Subcutaneous abdominal adipose tissue (tissue), 5 donors: ENCODE measurements at regions not wholly inside any gene's neighbourhood (a gene's known extent, or its start where the extent isn't known, plus 50 kb on each side); places are given as distances from the start of the nearest gene placed in this dataset.

Experiments
- H3K27ac ChIP-seq: one replicate; pipeline ENCODE4 v1.7.0; 2013; ENCODE audit warnings: low read depth, mild to moderate bottlenecking, inconsistent platforms, low read length, moderate library complexity
- H3K27me3 ChIP-seq, 5 donors: one replicate each; pipeline ENCODE4 v1.7.0; 2013; ENCODE audit warnings: low read length in 5 of 5, inconsistent platforms in 1 of 5; ENCODE audit not compliant: control insufficient read depth in 5 of 5, insufficient read depth in 4 of 5
- H3K36me3 ChIP-seq, 5 donors: one replicate each; pipeline ENCODE4 v1.7.0; 2013; ENCODE audit warnings: low read length in 5 of 5; ENCODE audit not compliant: control insufficient read depth in 5 of 5, insufficient read depth in 5 of 5
- H3K4me1 ChIP-seq, 5 donors: one replicate each; pipeline ENCODE4 v1.7.0; 2013; ENCODE audit warnings: low read length in 5 of 5, mild to moderate bottlenecking in 3 of 5, moderate library complexity in 1 of 5; ENCODE audit not compliant: control insufficient read depth in 5 of 5, insufficient read depth in 5 of 5
- H3K4me3 ChIP-seq, 5 donors: one replicate each; pipeline ENCODE4 v1.7.0; 2013; ENCODE audit warnings: low read length in 5 of 5, low read depth in 1 of 5
- H3K9ac ChIP-seq, 5 donors: one replicate each; pipeline ENCODE4 v1.7.0; 2013; ENCODE audit warnings: low read length in 5 of 5, mild to moderate bottlenecking in 4 of 5, moderate library complexity in 3 of 5
- H3K9me3 ChIP-seq, 5 donors: one replicate each; pipeline ENCODE4 v1.7.0; 2013; ENCODE audit warnings: low read length in 5 of 5; ENCODE audit not compliant: control insufficient read depth in 5 of 5
- donor health status: healthy.
- donor health status: healthy.
- donor health status: healthy.
- donor health status: healthy.
- donor health status: healthy.

- H3K9ac ChIP-seq, result no peak overlapping the region
These were observed 124.0 kb upstream of the STXBP5 start for GRCh38 chr6:147080225-147080624.

GRCh38 chr6:147081076-147081609 lies 123.1 kb upstream of the STXBP5 start:
- Histone ChIP-seq H3K27me3 (no peaks in the 10 kb centered on the region), H3K36me3 (no peaks in the 10 kb centered on the region), H3K27ac (no peak overlapping the region), H3K4me1 (no peaks in the 10 kb centered on the region), H3K9ac (no peak overlapping the region), H3K4me3 (no peak overlapping the region), H3K9me3 (no peaks in the 10 kb centered on the region)

More at GRCh38 chr6:147080225-147080624, 124.0 kb upstream of the STXBP5 start:
- H3K4me1 ChIP-seq, result peaks cover 0 to 8% (median 3%) of the 10 kb centered on the region in 5 donors
- H3K4me3 ChIP-seq, result no peak overlapping the region
- no peaks in the 10 kb centered on the region for H3K36me3 ChIP-seq
- H3K9me3 ChIP-seq, result no peaks in the 10 kb centered on the region
- no peak overlapping the region for H3K27ac ChIP-seq
- no peaks in the 10 kb centered on the region for H3K27me3 ChIP-seq

- Histone ChIP-seq H3K27ac (no peak overlapping the region), H3K9ac (no peak overlapping the region), H3K9me3 (peaks cover 0 to 12% (median 8%) of the 10 kb centered on the region in 5 donors), H3K27me3 (no peaks in the 10 kb centered on the region), H3K36me3 (no peaks in the 10 kb centered on the region), H3K4me3 (no peak overlapping the region), H3K4me1 (peaks cover 0 to 11% (median 4%) of the 10 kb centered on the region in 5 donors)
These were observed 116.6 kb upstream of the STXBP5 start for GRCh38 chr6:147087641-147088040.

- no peak overlapping the region for H3K9ac ChIP-seq
- no peaks in the 10 kb centered on the region for H3K27me3 ChIP-seq
- H3K4me1 ChIP-seq, result peaks cover 0 to 11% (median 4%) of the 10 kb centered on the region in 5 donors
- H3K27ac ChIP-seq, result no peak overlapping the region
- no peak overlapping the region for H3K4me3 ChIP-seq
- no peaks in the 10 kb centered on the region for H3K36me3 ChIP-seq
- H3K9me3 ChIP-seq, result peaks cover 0 to 12% (median 8%) of the 10 kb centered on the region in 5 donors
These were observed 115.4 kb upstream of the STXBP5 start for GRCh38 chr6:147088861-147089260.

GRCh38 chr6:147095316-147095715 lies 108.9 kb upstream of the STXBP5 start:
- H3K27me3 ChIP-seq, result no peaks in the 10 kb centered on the region
- H3K4me3 ChIP-seq, result no peak overlapping the region
- no peaks in the 10 kb centered on the region for H3K4me1 ChIP-seq
- H3K9ac ChIP-seq, result no peak overlapping the region
- no peak overlapping the region for H3K27ac ChIP-seq
- H3K9me3 ChIP-seq, result peaks cover 0 to 4% (median 0%) of the 10 kb centered on the region in 5 donors
- H3K36me3 ChIP-seq, result no peaks in the 10 kb centered on the region

GRCh38 chr6:147099974-147100373 lies 104.2 kb upstream of the STXBP5 start:
- H3K9me3 ChIP-seq, result peaks cover 0 to 2% (median 0%) of the 10 kb centered on the region in 5 donors
- H3K27me3 ChIP-seq, result no peaks in the 10 kb centered on the region
- no peak overlapping the region for H3K9ac ChIP-seq
- no peak overlapping the region for H3K4me3 ChIP-seq
- no peaks in the 10 kb centered on the region for H3K36me3 ChIP-seq
- no peaks in the 10 kb centered on the region for H3K4me1 ChIP-seq
- no peak overlapping the region for H3K27ac ChIP-seq

- H3K27ac ChIP-seq, result no peak overlapping the region
- no peaks in the 10 kb centered on the region for H3K36me3 ChIP-seq
- no peak overlapping the region for H3K9ac ChIP-seq
- no peak overlapping the region for H3K4me3 ChIP-seq
- H3K9me3 ChIP-seq, result no peaks in the 10 kb centered on the region
- no peaks in the 10 kb centered on the region for H3K27me3 ChIP-seq
- H3K4me1 ChIP-seq, result peaks cover 0 to 7% (median 0%) of the 10 kb centered on the region in 5 donors
These were observed 101.2 kb upstream of the STXBP5 start for GRCh38 chr6:147103007-147103406.

- Histone ChIP-seq H3K27ac (no peak overlapping the region), H3K36me3 (no peaks in the 10 kb centered on the region), H3K4me1 (peaks cover 0 to 7% (median 0%) of the 10 kb centered on the region in 5 donors), H3K4me3 (no peak overlapping the region), H3K27me3 (no peaks in the 10 kb centered on the region), H3K9ac (no peak overlapping the region), H3K9me3 (no peaks in the 10 kb centered on the region)
These were observed 100.5 kb upstream of the STXBP5 start for GRCh38 chr6:147103694-147104093.

GRCh38 chr6:147105786-147106185 lies 98.4 kb upstream of the STXBP5 start:
- Histone ChIP-seq H3K4me1 (peaks cover 0 to 7% (median 0%) of the 10 kb centered on the region in 5 donors), H3K9me3 (no peaks in the 10 kb centered on the region), H3K27ac (no peak overlapping the region)

GRCh38 chr6:147106759-147107401 lies 97.3 kb upstream of the STXBP5 start:
- Histone ChIP-seq H3K4me3 (peak overlapping the region in 2 of 5 donors; percentile 6 to 29), H3K9me3 (no peaks in the 10 kb centered on the region), H3K27me3 (no peaks in the 10 kb centered on the region), H3K9ac (no peak overlapping the region), H3K4me1 (peaks cover 0 to 7% (median 0%) of the 10 kb centered on the region in 5 donors), H3K27ac (no peak overlapping the region), H3K36me3 (no peaks in the 10 kb centered on the region)

More at GRCh38 chr6:147105786-147106185, 98.4 kb upstream of the STXBP5 start:
- H3K9ac ChIP-seq, result no peak overlapping the region
- H3K27me3 ChIP-seq, result no peaks in the 10 kb centered on the region
- H3K36me3 ChIP-seq, result no peaks in the 10 kb centered on the region
- no peak overlapping the region for H3K4me3 ChIP-seq
